ENCODE measurements at regions not wholly inside any gene's neighbourhood (a gene's known extent, or its start where the extent isn't known, plus 50 kb on each side); places are given as distances from the start of the nearest gene placed in this dataset.

GRCh38 chr10:132483394-132483793, 54.2 kb upstream of the INPP5A start:
- TF ChIP-seq, protein P1, sequence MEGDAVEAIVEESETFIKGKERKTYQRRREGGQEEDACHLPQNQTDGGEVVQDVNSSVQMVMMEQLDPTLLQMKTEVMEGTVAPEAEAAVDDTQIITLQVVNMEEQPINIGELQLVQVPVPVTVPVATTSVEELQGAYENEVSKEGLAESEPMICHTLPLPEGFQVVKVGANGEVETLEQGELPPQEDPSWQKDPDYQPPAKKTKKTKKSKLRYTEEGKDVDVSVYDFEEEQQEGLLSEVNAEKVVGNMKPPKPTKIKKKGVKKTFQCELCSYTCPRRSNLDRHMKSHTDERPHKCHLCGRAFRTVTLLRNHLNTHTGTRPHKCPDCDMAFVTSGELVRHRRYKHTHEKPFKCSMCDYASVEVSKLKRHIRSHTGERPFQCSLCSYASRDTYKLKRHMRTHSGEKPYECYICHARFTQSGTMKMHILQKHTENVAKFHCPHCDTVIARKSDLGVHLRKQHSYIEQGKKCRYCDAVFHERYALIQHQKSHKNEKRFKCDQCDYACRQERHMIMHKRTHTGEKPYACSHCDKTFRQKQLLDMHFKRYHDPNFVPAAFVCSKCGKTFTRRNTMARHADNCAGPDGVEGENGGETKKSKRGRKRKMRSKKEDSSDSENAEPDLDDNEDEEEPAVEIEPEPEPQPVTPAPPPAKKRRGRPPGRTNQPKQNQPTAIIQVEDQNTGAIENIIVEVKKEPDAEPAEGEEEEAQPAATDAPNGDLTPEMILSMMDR (conservative IDR thresholded peaks at IDR 0.05; ENCODE audit: low read length) = no peak
- no peak for TF ChIP-seq EZH2phosphoT487 (IDR thresholded peaks at IDR 0.05; ENCODE audit: borderline replicate concordance, low read depth, low read length)
